ENCODE measurements at regions not wholly inside any gene's neighbourhood (a gene's known extent, or its start where the extent isn't known, plus 50 kb on each side); places are given as distances from the start of the nearest gene placed in this dataset.

DNA sequence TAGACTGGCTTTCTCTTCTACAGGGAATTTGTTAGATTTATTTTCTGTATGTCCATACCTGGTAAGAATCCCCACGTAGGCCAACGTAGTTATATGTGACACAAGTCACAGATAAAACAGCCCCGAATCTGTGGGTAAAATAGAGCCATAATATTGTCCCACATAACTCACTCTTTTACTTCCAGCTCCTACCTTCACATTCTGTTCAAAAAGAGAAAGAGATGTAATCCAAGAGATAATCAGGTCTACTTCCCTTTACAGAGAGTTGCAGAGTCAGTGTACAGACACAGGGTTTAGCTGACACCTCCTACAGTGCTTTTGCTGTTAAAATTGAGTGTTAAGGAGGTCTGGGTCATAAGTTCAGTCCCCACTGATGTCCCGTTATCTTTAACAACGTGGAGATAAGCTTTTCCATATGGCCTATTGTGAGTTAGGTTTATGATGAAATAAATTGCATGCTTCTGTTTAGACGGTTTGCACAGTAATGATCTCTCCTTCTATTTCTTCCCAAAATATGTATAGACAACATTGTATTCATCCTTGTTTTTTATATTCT is 446.5 kb downstream of the ADAMTS20 start:
- Histone ChIP-seq H3K27me3 (no peaks in the 10 kb centered on the region), H3K27ac (no peak overlapping the region), H3K4me1 (no peaks in the 10 kb centered on the region), H3K36me3 (no peaks in the 10 kb centered on the region), H3K4me3 (no peak overlapping the region), H3K9me3 (no peaks in the 10 kb centered on the region)
- no peak for ATAC-seq
- intact Hi-C loops (cut with DNase I), result no loop called here
- FAIRE-seq, result no peak
- WGBS, 2 donors, result 48 to 49% methylated on average over 6 of the region's 6 CpGs
- no peak for DNase-seq
- no peak for TF ChIP-seq CTCF (IDR thresholded peaks at IDR 0.05)

- intact Hi-C loops (cut with DNase I), result no loop called here
These were observed 447.5 kb downstream of the ADAMTS20 start for GRCh38 chr12:43104494-43104893.

DNA sequence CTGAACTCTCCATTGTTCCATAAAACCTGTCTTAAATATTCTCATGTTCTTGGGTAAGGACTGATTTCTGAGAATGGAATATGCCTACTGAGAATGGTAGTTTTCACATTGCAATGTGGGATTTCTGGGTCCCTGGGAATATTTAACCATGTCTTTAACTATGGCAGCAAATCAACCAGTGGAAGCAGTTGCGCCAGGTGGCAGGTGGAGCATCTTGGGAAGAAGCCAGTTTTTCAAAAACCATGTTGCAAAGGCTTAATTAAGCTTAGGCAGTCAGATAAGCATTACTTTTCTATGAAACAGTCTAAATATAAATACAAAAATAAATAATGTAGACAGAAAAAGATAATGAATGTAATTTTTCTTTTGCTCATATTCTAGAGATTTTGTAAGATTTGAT is 448.1 kb downstream of the ADAMTS20 start:
- H3K27me3 ChIP-seq, result no peaks in the 10 kb centered on the region
- no peak for FAIRE-seq
- no peak overlapping the region for H3K4me3 ChIP-seq
- no peak for ATAC-seq
- H3K27ac ChIP-seq, result no peak overlapping the region
- H3K4me1 ChIP-seq, result no peaks in the 10 kb centered on the region
- H3K9me3 ChIP-seq, result no peaks in the 10 kb centered on the region
- TF ChIP-seq CTCF (IDR thresholded peaks at IDR 0.05), result no peak
- 90 to 91% methylated on average over 1 of the region's 1 CpG for WGBS, 2 donors
- intact Hi-C loops (cut with DNase I), result no loop called here
- no peak for DNase-seq
- no peaks in the 10 kb centered on the region for H3K36me3 ChIP-seq

More at GRCh38 chr12:43104494-43104893, 447.5 kb downstream of the ADAMTS20 start:
- H3K27me3 ChIP-seq, result no peaks in the 10 kb centered on the region
- FAIRE-seq (no peak), ATAC-seq (no peak), DNase-seq (no peak)
- no peak overlapping the region for H3K27ac ChIP-seq
- H3K4me1 ChIP-seq, result no peaks in the 10 kb centered on the region
- H3K36me3 ChIP-seq, result no peaks in the 10 kb centered on the region
- TF ChIP-seq CTCF (IDR thresholded peaks at IDR 0.05), result no peak
- WGBS, 2 donors, result 87 to 89% methylated on average over 3 of the region's 3 CpGs
- H3K9me3 ChIP-seq, result no peaks in the 10 kb centered on the region
- no peak overlapping the region for H3K4me3 ChIP-seq

DNA sequence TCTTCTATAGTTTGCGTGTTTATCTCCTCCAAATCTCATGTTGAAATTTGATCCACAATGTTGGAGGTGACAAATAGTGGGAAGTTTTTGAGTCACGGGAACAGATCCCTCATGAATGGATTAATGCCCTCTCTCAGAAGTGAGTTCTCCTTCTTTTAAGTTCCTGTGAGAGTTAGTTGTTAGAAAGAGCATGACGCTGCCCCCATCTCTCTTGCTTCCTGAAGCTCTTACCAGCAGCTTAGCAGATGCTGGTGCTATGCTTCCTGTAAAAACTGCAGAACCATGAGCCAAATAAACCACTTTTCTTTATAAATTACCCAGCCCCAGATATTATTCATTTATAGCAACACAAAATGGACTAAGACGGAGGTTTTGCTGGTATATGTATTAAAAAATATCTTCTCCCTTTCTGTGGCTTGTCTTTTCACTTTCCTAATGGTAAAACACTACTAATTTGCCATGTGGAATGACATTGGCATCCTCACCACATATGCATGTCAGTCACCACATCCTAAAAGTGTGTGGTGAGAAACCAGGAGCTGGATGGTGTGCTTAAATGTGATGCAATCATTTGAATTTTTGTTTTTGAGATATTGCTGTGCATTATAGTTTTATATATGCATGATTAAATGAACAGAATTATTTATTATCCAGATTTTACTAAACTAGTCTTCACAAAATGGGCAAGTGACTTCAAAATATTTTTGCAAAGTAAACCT is 449.3 kb downstream of the ADAMTS20 start:
- DNase-seq, result no peak
- no peak overlapping the region for H3K27ac ChIP-seq
- no peaks in the 10 kb centered on the region for H3K27me3 ChIP-seq
- no peak overlapping the region for H3K4me3 ChIP-seq
- H3K9me3 ChIP-seq, result no peaks in the 10 kb centered on the region
- intact Hi-C loops (cut with DNase I), result no loop called here
- 59 to 62% methylated on average over 4 of the region's 4 CpGs for WGBS, 2 donors
- no peak for ATAC-seq
- no peak for FAIRE-seq
- no peaks in the 10 kb centered on the region for H3K4me1 ChIP-seq
- H3K36me3 ChIP-seq, result no peaks in the 10 kb centered on the region
- TF ChIP-seq CTCF (IDR thresholded peaks at IDR 0.05), result no peak

GRCh38 chr12:43100231-43100630 is 451.8 kb downstream of the ADAMTS20 start:
- TF ChIP-seq CTCF (IDR thresholded peaks at IDR 0.05), result no peak
- H3K27ac ChIP-seq, result no peak overlapping the region
- FAIRE-seq (no peak), DNase-seq (no peak), ATAC-seq (no peak)
- no peaks in the 10 kb centered on the region for H3K4me1 ChIP-seq
- 49 to 58% methylated on average over 1 of the region's 1 CpG for WGBS, 2 donors
- H3K27me3 ChIP-seq, result no peaks in the 10 kb centered on the region
- H3K9me3 ChIP-seq, result no peaks in the 10 kb centered on the region
- intact Hi-C loops (cut with DNase I), result no loop called here
- H3K4me3 ChIP-seq, result no peak overlapping the region
- H3K36me3 ChIP-seq, result no peaks in the 10 kb centered on the region
